DND-41 (cell line): ENCODE measurements at regions not wholly inside any gene's neighbourhood (a gene's known extent, or its start where the extent isn't known, plus 50 kb on each side); places are given as distances from the start of the nearest gene placed in this dataset.

ENCODE experiments used
- ATAC-seq: fragments of 200-7000 bp; cut with Tn5 transposase; 3 replicates; pipeline ENCODE4 v1.9.1; 2021; ENCODE audit warnings: low read depth; ENCODE audit not compliant: insufficient read depth
- DNase-seq: peaks from one replicate; pipeline ENCODE4 v3.0.0-alpha.2; 2020
- H2AFZ ChIP-seq: 2 replicates; pipeline ENCODE4 v1.6.0; 2012; ENCODE audit warnings: low read depth, low read length
- H3K27ac ChIP-seq: 2 replicates; pipeline ENCODE4 v1.5.1; 2012; ENCODE audit warnings: low read length, inconsistent platforms
- H3K27me3 ChIP-seq: fragments of 200-600 bp; sonication (generic); 2 replicates; pipeline ENCODE4 v1.6.0; 2012; ENCODE audit warnings: low read length, mild to moderate bottlenecking, inconsistent platforms; ENCODE audit not compliant: insufficient read depth, poor library complexity
- H3K36me3 ChIP-seq: 2 replicates; pipeline ENCODE4 v1.5.1; 2012; ENCODE audit warnings: low read length, inconsistent platforms; ENCODE audit not compliant: insufficient read depth
- H3K4me1 ChIP-seq: 2 replicates; pipeline ENCODE4 v1.5.1; 2012; ENCODE audit warnings: mild to moderate bottlenecking, low read length; ENCODE audit not compliant: insufficient read depth
- H3K4me2 ChIP-seq: 2 replicates; pipeline ENCODE4 v1.6.0; 2012; ENCODE audit warnings: mild to moderate bottlenecking, moderate library complexity, low read length, inconsistent platforms; ENCODE audit not compliant: insufficient read depth
- H3K4me3 ChIP-seq, 2 experiments: fragments of 200-600 bp in 1 of 2; shearing (Covaris generic) in 1 of 2; 2 replicates each; pipeline ENCODE4 v1.5.1; 2012 to 2016; ENCODE audit warnings: inconsistent platforms in 2 of 2, low read length in 2 of 2, mild to moderate bottlenecking in 2 of 2, low read depth in 1 of 2, moderate library complexity in 1 of 2
- H3K79me2 ChIP-seq: 2 replicates; pipeline ENCODE4 v1.6.0; 2012; ENCODE audit warnings: low read length, inconsistent platforms; ENCODE audit not compliant: insufficient read depth
- H3K9ac ChIP-seq: 2 replicates; pipeline ENCODE4 v1.6.0; 2012; ENCODE audit warnings: low read depth, mild to moderate bottlenecking, inconsistent platforms, low read length, moderate library complexity
- H3K9me3 ChIP-seq: 2 replicates; pipeline ENCODE4 v1.5.1; 2012; ENCODE audit warnings: low read length, moderate library complexity, mild to moderate bottlenecking, inconsistent platforms; ENCODE audit not compliant: insufficient read depth, severe bottlenecking
- H4K20me1 ChIP-seq: 2 replicates; pipeline ENCODE4 v1.6.0; 2012; ENCODE audit warnings: low read length; ENCODE audit not compliant: insufficient read depth
- EZH2 ChIP-seq: IDR thresholded peaks from 3 replicates; pipeline ENCODE4 v1.6.1; 2012; ENCODE audit warnings: borderline replicate concordance, low read depth, mild to moderate bottlenecking, moderate library complexity, low read length, inconsistent platforms; ENCODE audit not compliant: severe bottlenecking
- TF ChIP-seq, protein P1 (sequence below): IDR thresholded peaks from 2 replicates; pipeline ENCODE4 v1.5.1; 2012; ENCODE audit warnings: borderline replicate concordance, low read length, moderate library complexity, mild to moderate bottlenecking; ENCODE audit not compliant: poor library complexity, severe bottlenecking; ENCODE audit errors: extremely low read depth

GRCh38 chr2:195413944-195414343 is 243.1 kb upstream of the SLC39A10 start:
- Histone ChIP-seq H3K4me1 (peaks cover 18% of the 10 kb centered on the region), H3K4me3 (no peak overlapping the region), H3K4me2 (no peak overlapping the region), H3K9me3 (no peaks in the 10 kb centered on the region), H3K27me3 (no peaks in the 10 kb centered on the region), H4K20me1 (no peaks in the 10 kb centered on the region), H3K79me2 (no peaks in the 10 kb centered on the region), H3K9ac (no peak overlapping the region), H2AFZ (peak overlapping the region; percentile 55), H3K27ac (peak overlapping the region; percentile 56), H3K36me3 (no peaks in the 10 kb centered on the region)
- DNase-seq, result no peak
- peak; percentile 37; the same call in 2 of the 3 replicates for ATAC-seq
- no peak for TF ChIP-seq EZH2

- Histone ChIP-seq H3K4me3 (no peak overlapping the region), H3K9ac (no peak overlapping the region), H4K20me1 (no peaks in the 10 kb centered on the region), H3K27me3 (no peaks in the 10 kb centered on the region), H3K9me3 (no peaks in the 10 kb centered on the region), H3K27ac (peak overlapping the region; percentile 56), H3K79me2 (no peaks in the 10 kb centered on the region), H2AFZ (peak overlapping the region; percentile 55; the same call in 1 of the 2 replicates), H3K36me3 (no peaks in the 10 kb centered on the region), H3K4me1 (peaks cover 21% of the 10 kb centered on the region), H3K4me2 (no peak overlapping the region)
- TF ChIP-seq, protein P1, sequence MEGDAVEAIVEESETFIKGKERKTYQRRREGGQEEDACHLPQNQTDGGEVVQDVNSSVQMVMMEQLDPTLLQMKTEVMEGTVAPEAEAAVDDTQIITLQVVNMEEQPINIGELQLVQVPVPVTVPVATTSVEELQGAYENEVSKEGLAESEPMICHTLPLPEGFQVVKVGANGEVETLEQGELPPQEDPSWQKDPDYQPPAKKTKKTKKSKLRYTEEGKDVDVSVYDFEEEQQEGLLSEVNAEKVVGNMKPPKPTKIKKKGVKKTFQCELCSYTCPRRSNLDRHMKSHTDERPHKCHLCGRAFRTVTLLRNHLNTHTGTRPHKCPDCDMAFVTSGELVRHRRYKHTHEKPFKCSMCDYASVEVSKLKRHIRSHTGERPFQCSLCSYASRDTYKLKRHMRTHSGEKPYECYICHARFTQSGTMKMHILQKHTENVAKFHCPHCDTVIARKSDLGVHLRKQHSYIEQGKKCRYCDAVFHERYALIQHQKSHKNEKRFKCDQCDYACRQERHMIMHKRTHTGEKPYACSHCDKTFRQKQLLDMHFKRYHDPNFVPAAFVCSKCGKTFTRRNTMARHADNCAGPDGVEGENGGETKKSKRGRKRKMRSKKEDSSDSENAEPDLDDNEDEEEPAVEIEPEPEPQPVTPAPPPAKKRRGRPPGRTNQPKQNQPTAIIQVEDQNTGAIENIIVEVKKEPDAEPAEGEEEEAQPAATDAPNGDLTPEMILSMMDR, result no peak
- no peak for TF ChIP-seq EZH2
- DNase-seq (peak; percentile 27), ATAC-seq (peak; percentile 68)
These were observed 243.6 kb upstream of the SLC39A10 start for GRCh38 chr2:195413422-195413821.

GRCh38 chr2:195411219-195411687 is 245.8 kb upstream of the SLC39A10 start:
- no peak overlapping the region for H3K9ac ChIP-seq
- no peaks in the 10 kb centered on the region for H4K20me1 ChIP-seq
- TF ChIP-seq, protein P1, result no peak
- no peak for TF ChIP-seq EZH2
- no peak overlapping the region for H2AFZ ChIP-seq
- no peaks in the 10 kb centered on the region for H3K27me3 ChIP-seq
- H3K4me2 ChIP-seq, result no peak overlapping the region
- no peaks in the 10 kb centered on the region for H3K36me3 ChIP-seq
- no peaks in the 10 kb centered on the region for H3K79me2 ChIP-seq
- DNase-seq (no peak), ATAC-seq (no peak)
- H3K4me1 ChIP-seq, result peaks cover 43% of the 10 kb centered on the region
- no peak overlapping the region for H3K4me3 ChIP-seq
- no peak overlapping the region for H3K27ac ChIP-seq
- H3K9me3 ChIP-seq, result no peaks in the 10 kb centered on the region

DNA sequence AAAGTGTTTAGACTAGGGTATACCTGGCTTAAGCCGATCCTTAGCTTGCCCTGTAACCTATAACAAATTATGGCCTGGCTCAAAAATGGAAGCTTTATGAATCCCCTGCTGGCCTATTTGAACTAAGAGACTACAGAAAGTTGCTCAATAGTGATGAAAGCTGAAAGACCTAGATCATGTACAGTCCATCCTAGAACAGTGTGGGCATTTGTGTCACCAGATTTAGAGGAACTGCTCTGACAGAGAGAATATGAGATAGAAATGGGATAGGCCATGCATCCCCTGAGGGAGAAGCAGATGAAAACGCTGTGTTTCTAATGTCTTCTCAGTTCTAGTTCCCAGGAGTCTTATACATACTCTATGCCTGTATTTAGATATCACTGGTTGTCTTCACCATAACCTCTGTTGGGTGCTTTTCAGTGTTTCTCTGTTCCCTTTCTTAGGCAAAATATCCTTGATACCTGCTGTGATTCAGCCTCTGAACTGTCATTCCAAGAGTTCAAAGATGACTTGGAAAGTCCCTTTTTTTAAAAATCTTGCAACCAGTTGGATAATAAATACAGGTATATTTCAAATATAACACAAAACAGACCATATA is 246.9 kb upstream of the SLC39A10 start:
- Histone ChIP-seq H3K36me3 (no peaks in the 10 kb centered on the region), H3K27me3 (no peaks in the 10 kb centered on the region), H3K9ac (no peak overlapping the region), H3K79me2 (no peaks in the 10 kb centered on the region), H2AFZ (peak overlapping the region; percentile 45; the same call in 1 of the 2 replicates), H3K4me1 (peaks cover 43% of the 10 kb centered on the region), H3K4me3 (no peak overlapping the region), H3K27ac (no peak overlapping the region), H3K9me3 (no peaks in the 10 kb centered on the region), H4K20me1 (no peaks in the 10 kb centered on the region), H3K4me2 (no peak overlapping the region)
- DNase-seq (no peak), ATAC-seq (no peak)
- TF ChIP-seq, protein P1, result no peak
- TF ChIP-seq EZH2, result no peak
